CD4-positive, alpha-beta T cell (primary cell): ENCODE measurements at regions not wholly inside any gene's neighbourhood (a gene's known extent, or its start where the extent isn't known, plus 50 kb on each side); places are given as distances from the start of the nearest gene placed in this dataset.

Experiments
- ATAC-seq: fragments of 200-7000 bp; cut with Tn5 transposase; one replicate; pipeline ENCODE4 v1.10.0; 2022; ENCODE audit warnings: mild to moderate bottlenecking; ENCODE audit not compliant: poor library complexity
- CTCF ChIA-PET: fragments of 350-600 bp; sonication (Branson Sonifier 250); formaldehyde crosslinking; loops from one replicate; lab custom pipeline; 2021; ENCODE audit warnings: antibody characterized with exemption, inconsistent platforms; lab: Charles Lee
- POLR2A ChIA-PET: fragments of 350-600 bp; sonication (Branson Sonifier 250); formaldehyde crosslinking; loops from one replicate; lab custom pipeline; 2021; ENCODE audit warnings: antibody characterized with exemption, inconsistent platforms; lab: Charles Lee
- DNase-seq, 14 experiments: peaks; one replicate each; pipeline ENCODE4 v3.0.0-alpha.2; 2013 to 2020; ENCODE audit warnings: mixed read lengths in 2 of 14
- H3K27ac ChIP-seq, 2 donors: one replicate each; pipeline versions ENCODE4 v1.5.1 to v1.7.0; 2013; ENCODE audit warnings: low read length in 2 of 2, low read depth in 1 of 2, mild to moderate bottlenecking in 1 of 2
- H3K27me3 ChIP-seq, 2 experiments: 1 replicate in 1 of 2; 2 replicates in 1 of 2; pipeline versions ENCODE4 v1.6.1 to v1.7.0; 2013; ENCODE audit warnings: low read length in 2 of 2, control low read depth in 1 of 2, mild to moderate bottlenecking in 1 of 2, moderate library complexity in 1 of 2; ENCODE audit not compliant: insufficient read depth in 2 of 2, control insufficient read depth in 1 of 2
- H3K36me3 ChIP-seq: one replicate; pipeline ENCODE4 v1.6.1; 2013; ENCODE audit warnings: low read length, control low read depth; ENCODE audit not compliant: insufficient read depth
- H3K4me1 ChIP-seq: one replicate; pipeline ENCODE4 v1.6.1; 2013; ENCODE audit warnings: low read length, control low read depth; ENCODE audit not compliant: insufficient read depth
- H3K4me3 ChIP-seq: one replicate; pipeline ENCODE4 v1.5.1; 2013; ENCODE audit warnings: mild to moderate bottlenecking, low read length, moderate library complexity
- H3K9me3 ChIP-seq, 2 experiments: 1 replicate in 1 of 2; 2 replicates in 1 of 2; pipeline versions ENCODE4 v1.6.1 to v1.7.0; 2013; ENCODE audit warnings: low read length in 2 of 2, mild to moderate bottlenecking in 2 of 2, control low read depth in 1 of 2, moderate library complexity in 1 of 2; ENCODE audit not compliant: control insufficient read depth in 1 of 2, insufficient read depth in 1 of 2
- H3K27ac Mint-ChIP-seq: one replicate; pipeline ENCODE4 v1.8.0; 2020; ENCODE audit warnings: mixed read lengths
- H3K27me3 Mint-ChIP-seq: one replicate; pipeline ENCODE4 v1.8.0; 2021; ENCODE audit warnings: mixed read lengths
- H3K36me3 Mint-ChIP-seq: one replicate; pipeline ENCODE4 v1.8.0; 2021; ENCODE audit warnings: low read depth, mixed read lengths
- H3K4me1 Mint-ChIP-seq: one replicate; pipeline ENCODE4 v1.8.0; 2021; ENCODE audit warnings: low read depth, mixed read lengths
- H3K4me3 Mint-ChIP-seq: one replicate; pipeline ENCODE4 v1.8.0; 2020; ENCODE audit warnings: mild to moderate bottlenecking, mixed read lengths
- H3K9me3 Mint-ChIP-seq: one replicate; pipeline ENCODE4 v1.8.0; 2020; ENCODE audit warnings: mixed read lengths
- CTCF ChIP-seq: fragments of 200-600 bp; IDR thresholded peaks from one replicate; pipeline ENCODE4 v1.8.0; 2022; ENCODE audit warnings: antibody characterized with exemption, mild to moderate bottlenecking
- intact Hi-C, 2 experiments: fragments of 100-400 bp; cut with DNase I in 1 of 2; cut with micrococcal nuclease in 1 of 2; formaldehyde crosslinking; loops; one replicate each; pipeline versions ENCODE4 v1.15.1 to v1.9.0; 2023 to 2025; cut with DNase I, micrococcal nuclease

- H3K27ac Mint-ChIP-seq = no peak overlapping the region
- Histone ChIP-seq H3K27ac (no peak overlapping the region), H3K36me3 (no peaks in the 10 kb centered on the region), H3K4me3 (no peak overlapping the region), H3K4me1 (no peaks in the 10 kb centered on the region), H3K27me3 (no peaks in the 10 kb centered on the region), H3K9me3 (no peaks in the 10 kb centered on the region)
- no peak for TF ChIP-seq CTCF
- no peaks in the 10 kb centered on the region for H3K27me3 Mint-ChIP-seq
- intact Hi-C loops = no loop called here
- no peak overlapping the region for H3K4me3 Mint-ChIP-seq
- no peaks in the 10 kb centered on the region for H3K4me1 Mint-ChIP-seq
- no peak for ATAC-seq
- H3K36me3 Mint-ChIP-seq = no peaks in the 10 kb centered on the region
- no peak for DNase-seq
- H3K9me3 Mint-ChIP-seq = no peaks in the 10 kb centered on the region
- ChIA-PET POLR2A (no interaction called here), CTCF (no interaction called here)
These were observed 338.8 kb downstream of the MIAT start for GRCh38 chr22:26996154-26996553.

GRCh38 chr22:26998129-26998528 lies 340.7 kb downstream of the MIAT start:
- no peak for ATAC-seq
- CTCF ChIA-PET = no interaction called here

GRCh38 chr22:26998716-26999115 lies 341.3 kb downstream of the MIAT start:
- ChIA-PET CTCF (interaction anchor here (0.7 kb wide), 1 partner anchor 150 kb away, joined by 3 read pairs; no protein-coding TSS in a partner anchor), POLR2A (no interaction called here)
- Mint-ChIP-seq H3K9me3 (no peaks in the 10 kb centered on the region), H3K27ac (no peak overlapping the region), H3K27me3 (no peaks in the 10 kb centered on the region), H3K4me3 (no peak overlapping the region), H3K36me3 (no peaks in the 10 kb centered on the region), H3K4me1 (no peaks in the 10 kb centered on the region)
- H3K27me3 ChIP-seq = no peaks in the 10 kb centered on the region
- no peaks in the 10 kb centered on the region for H3K9me3 ChIP-seq
- ATAC-seq (no peak), DNase-seq (no peak)
- no peaks in the 10 kb centered on the region for H3K4me1 ChIP-seq
- intact Hi-C loops = no loop called here
- no peak for TF ChIP-seq CTCF
- no peak overlapping the region for H3K27ac ChIP-seq
- no peaks in the 10 kb centered on the region for H3K36me3 ChIP-seq
- H3K4me3 ChIP-seq = no peak overlapping the region

More at GRCh38 chr22:26998129-26998528, 340.7 kb downstream of the MIAT start:
- no peak overlapping the region for H3K4me3 ChIP-seq
- H3K9me3 Mint-ChIP-seq = no peaks in the 10 kb centered on the region
- no peaks in the 10 kb centered on the region for H3K4me1 ChIP-seq
- no peaks in the 10 kb centered on the region for H3K9me3 ChIP-seq
- H3K36me3 ChIP-seq = no peaks in the 10 kb centered on the region
- H3K27me3 ChIP-seq = no peaks in the 10 kb centered on the region
- no peak overlapping the region for H3K27ac ChIP-seq
- H3K27ac Mint-ChIP-seq = no peak overlapping the region
- no peak for DNase-seq
- POLR2A ChIA-PET = no interaction called here
- intact Hi-C loops = no loop called here
- no peaks in the 10 kb centered on the region for H3K27me3 Mint-ChIP-seq
- no peak for TF ChIP-seq CTCF
- no peak overlapping the region for H3K4me3 Mint-ChIP-seq
- no peaks in the 10 kb centered on the region for H3K4me1 Mint-ChIP-seq
- no peaks in the 10 kb centered on the region for H3K36me3 Mint-ChIP-seq
